DOHH2 (cell line): ENCODE measurements at regions not wholly inside any gene's neighbourhood (a gene's known extent, or its start where the extent isn't known, plus 50 kb on each side); places are given as distances from the start of the nearest gene placed in this dataset.

Experiments used
- CTCF ChIP-seq: fragments of 200-600 bp; sonication (generic); IDR thresholded peaks from one replicate; pipeline ENCODE4 v1.5.1; 2014; ENCODE audit warnings: antibody characterized with exemption, mild to moderate bottlenecking, low read depth, low read length; ENCODE audit not compliant: poor library complexity, severe bottlenecking
- EZH2phosphoT487 ChIP-seq: fragments of 200-600 bp; sonication (generic); IDR thresholded peaks from 2 replicates; pipeline ENCODE4 v1.6.1; 2017; ENCODE audit warnings: borderline replicate concordance, mild to moderate bottlenecking, antibody characterized with exemption, low read length, moderate library complexity, mixed read lengths

GRCh38 chr12:75694534-75695268 is 183.3 kb upstream of the KRR1 start:
- TF ChIP-seq CTCF, result no peak
- TF ChIP-seq EZH2phosphoT487, result no peak
